Fibroblast of skin of right quadriceps (primary cell): ENCODE measurements at regions not wholly inside any gene's neighbourhood (a gene's known extent, or its start where the extent isn't known, plus 50 kb on each side); places are given as distances from the start of the nearest gene placed in this dataset.
"Not testable (repeated sequence)": the region's sequence is repeated elsewhere in the genome, so short reads cannot be mapped to it uniquely, and the experiment has no call there.

Source experiments
- DNase-seq: peaks from one replicate; pipeline ENCODE4 v3.0.0-alpha.2; 2013

- no peak for DNase-seq
Observed at GRCh38 chr11:34793666-34794065, 122.5 kb downstream of the APIP start.

- no peak for DNase-seq
Observed at GRCh38 chr11:34792814-34793258, 123.3 kb downstream of the APIP start.

DNA sequence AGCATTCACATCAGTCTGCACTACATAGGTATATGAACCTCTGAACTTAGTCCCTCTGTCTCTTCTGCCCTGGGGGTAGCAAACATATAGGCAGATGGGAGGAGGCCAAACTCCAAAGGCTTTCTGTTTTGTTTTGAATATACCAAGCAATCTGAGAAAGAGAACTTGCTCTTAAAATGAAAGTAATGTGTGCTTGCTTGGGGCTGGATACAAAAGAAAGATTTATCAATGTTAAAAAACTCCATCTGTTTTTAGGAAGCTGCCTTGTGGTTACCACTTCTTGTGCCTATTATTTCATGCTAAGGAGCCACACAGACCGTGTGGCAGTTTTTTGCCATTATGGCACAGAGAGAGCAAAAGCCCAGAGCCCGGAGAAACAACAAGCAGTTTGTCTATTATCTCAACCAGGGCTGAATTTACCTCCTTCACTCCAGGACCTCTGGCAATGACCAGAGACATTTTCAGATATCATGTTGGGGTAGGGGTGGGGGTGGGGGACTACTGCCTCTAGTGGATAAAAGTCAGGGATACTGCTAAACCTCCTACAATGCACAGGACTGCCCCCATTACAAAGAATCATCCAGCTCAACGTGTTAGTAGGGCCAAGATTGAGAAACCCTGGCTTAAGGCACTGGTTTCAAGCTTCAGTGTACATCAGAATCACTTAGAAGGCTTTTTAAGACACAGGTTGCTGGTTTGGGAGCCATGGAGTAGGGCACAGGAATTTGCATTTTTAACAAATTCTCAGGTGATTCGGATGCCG lies 124.2 kb downstream of the APIP start:
- DNase-seq = no peak

GRCh38 chr11:34790620-34791019 lies 125.6 kb downstream of the APIP start:
- no peak for DNase-seq

DNA sequence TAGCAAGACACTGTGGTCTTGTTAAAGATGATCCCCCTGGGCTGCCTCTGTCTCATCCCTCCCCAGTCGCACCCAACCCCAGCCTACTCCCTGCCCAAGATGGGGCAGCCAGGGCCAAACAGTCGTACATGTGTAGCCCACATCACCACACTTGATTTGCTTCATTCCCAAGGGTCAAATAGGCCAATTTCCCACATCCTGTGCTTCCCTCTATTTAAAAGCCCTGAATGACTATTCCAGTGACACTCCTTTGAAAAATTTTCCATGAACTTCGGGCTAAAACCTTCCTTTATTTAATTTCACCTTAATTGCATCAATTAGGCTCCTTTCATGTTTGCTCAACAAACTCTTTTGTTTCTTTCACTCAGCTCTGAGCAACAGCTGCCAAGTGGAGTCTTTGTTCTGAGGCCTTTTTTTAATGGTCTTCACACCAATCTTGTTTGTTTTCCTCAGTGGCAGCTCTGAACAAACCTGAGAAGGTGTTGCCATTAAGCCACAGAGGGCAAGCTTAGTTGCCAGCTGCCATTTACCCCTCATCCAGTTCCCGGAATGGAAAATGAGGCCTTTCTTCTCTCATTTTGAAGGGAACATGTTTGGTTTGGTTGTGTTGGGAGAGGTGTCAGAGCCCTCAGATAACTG lies 126.9 kb downstream of the APIP start:
- DNase-seq = no peak

DNA sequence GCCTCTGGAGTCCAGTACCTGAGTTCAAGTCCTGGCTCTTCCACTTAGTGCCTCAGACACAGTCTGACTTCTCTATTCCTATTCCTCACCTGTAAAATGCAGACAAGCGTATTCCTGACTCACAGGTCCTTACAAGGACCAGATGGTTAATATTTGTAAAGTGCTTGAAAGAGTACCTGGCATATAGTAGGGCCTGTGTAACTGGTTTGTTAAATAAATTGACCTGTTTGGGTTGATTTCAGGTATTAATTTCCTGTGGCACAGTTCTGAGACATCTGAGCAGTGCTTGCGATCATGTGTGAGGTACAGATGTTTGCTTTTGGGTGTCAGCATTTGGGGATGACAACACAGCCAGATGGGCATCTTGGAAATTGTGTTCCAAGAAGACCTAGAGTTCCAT lies 127.5 kb downstream of the APIP start:
- no peak for DNase-seq

DNA sequence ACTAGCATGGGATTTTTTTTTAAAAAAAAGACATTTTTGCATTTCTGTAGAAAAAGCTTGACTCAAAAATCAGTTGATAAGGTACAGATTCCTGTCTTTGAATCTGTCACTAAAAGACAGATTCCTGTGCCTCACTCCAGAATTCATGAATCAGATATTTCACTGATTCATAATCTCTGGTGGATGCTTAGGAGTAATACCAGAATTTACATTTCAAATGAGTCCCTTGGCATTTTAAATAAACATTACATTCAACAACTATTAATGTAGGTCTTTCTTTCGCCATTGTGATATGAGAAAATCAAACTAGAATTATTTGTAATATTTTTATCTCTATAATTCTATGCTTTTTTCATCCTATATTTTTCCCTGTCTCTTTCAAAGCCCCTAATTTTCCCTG lies 128.3 kb downstream of the APIP start:
- DNase-seq = peak; percentile 14

- peak; percentile 18 for DNase-seq
Observed at GRCh38 chr11:34787348-34787747, 128.8 kb downstream of the APIP start.

DNA sequence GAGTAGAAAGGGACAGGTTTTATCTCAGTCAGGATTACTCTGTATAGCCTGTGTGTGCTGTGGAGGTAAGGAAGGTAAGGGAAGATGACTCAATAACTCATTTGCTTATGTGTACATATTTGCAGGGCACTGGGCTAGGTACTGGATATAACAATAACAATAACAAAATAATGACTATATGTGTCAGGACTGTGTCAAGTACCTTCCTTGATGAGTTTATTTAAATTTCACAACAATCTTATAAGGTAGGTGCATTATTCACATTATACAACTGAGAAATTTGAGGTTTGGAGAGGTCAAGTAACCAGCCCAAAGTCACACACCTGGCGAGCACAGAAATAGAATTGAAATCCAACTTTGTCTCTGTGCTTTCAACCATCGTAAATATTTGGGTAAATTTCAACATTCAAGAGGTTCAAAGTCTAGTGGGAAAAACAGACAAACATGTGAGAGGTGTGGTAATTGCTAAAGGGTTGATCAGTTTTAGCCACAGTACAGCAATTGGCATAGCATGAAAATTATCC lies 131.8 kb downstream of the APIP start:
- no peak for DNase-seq

DNA sequence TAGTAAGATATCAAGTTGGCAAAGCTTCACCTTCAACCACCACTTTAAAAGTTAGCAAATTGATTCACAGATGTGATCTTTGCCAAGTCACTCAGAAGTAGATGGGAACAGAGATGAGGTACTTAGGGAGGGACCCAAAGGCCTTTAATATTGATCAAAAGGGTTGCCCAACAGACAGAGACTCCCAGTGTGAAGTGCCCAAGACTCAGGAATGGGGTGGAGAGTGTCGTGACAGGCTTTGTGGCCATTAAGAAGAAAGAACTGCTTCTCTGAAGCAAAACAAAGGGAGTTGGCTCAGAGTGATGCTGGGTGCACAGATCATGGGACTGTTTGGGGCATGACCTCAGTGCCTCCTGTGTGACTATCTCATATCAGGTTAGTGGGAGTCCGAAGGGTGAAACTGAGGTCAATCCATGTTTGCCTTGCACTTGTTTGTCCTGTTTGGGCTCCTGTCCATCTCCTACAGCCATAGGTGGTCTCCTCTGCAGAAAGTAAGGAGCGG lies 132.3 kb downstream of the APIP start:
- no peak for DNase-seq

DNA sequence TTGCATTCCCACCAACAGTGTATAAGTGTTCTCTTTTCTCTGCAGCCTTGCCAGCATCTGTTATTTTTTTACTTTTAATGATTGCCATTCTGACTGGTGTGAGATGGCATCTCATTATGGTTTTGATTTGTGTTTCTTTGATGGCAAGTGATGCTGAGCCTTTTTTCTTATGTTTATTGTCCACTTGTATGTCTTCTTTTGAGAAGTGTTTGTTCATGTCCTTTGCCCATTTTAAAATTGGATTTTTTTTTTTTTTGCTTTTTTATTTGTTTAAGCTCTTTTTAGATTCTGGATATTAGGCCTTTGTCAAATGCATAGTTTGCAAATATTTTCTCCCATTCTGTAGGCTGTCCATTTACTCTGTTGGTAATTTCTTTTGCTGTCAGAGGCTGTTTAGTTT lies 134.4 kb downstream of the APIP start:
- not testable (repeated sequence) for DNase-seq

DNA sequence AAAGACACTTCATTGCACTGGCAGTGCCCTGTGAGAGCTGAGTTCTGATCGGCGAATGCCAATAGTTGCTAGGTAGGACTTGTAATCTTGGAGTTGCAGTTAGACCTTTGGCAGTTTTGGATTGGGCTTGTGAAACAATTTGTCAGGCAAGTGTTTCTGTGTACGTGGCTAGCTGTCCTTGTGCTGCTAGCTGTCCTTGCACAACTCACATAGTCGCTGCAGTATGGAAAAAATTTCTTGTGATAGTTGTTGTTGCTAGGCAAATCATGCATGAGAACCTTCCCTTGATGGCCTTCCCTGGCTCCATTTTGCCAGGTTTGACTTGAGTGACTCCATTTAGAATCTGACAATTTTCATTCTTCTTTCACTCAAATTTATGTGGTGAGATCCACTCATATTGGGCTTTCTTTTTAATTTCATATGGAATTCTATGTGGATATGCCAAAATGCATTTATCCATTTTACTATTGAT lies 140.7 kb downstream of the APIP start:
- DNase-seq = no peak

DNA sequence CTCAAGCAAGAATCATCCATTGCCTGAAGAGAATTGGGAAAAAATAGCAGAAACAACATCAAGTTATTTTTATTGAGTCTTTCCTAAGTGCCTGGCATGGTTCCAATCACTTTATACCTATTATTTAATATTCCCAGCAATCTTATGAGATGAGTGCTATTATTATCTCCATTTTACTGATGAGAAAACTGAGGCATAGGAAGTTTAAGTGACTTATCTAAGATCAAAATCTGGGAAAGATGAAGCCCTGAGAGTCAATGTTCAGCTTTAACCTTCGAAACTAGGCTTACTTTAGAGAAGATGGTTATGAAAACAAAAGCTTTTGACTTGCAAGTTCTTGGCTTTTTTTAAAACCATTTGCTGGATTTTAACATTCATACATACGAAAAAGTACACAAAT lies 141.6 kb downstream of the APIP start:
- no peak for DNase-seq

DNA sequence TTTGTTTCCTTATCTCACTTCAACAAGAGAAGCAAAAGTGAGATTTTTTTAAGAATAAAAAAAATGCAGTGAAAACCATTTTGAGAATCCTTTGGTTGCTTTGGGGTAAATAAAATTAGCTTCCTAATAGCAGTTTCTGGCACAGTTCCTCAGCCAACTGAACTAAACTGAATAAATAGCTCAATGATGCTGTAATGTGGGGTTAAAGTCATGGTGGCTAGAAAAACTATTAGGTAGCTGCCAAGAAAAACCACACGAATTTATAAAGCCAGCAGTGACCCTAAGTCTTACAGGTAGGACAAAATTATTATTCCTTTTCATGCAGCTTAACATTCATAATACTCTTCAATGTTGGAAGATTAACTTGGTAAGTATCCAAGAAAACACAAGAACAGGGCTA lies 142.4 kb downstream of the APIP start:
- no peak for DNase-seq

GRCh38 chr11:34773211-34773610 lies 143.0 kb downstream of the APIP start:
- DNase-seq = no peak

DNA sequence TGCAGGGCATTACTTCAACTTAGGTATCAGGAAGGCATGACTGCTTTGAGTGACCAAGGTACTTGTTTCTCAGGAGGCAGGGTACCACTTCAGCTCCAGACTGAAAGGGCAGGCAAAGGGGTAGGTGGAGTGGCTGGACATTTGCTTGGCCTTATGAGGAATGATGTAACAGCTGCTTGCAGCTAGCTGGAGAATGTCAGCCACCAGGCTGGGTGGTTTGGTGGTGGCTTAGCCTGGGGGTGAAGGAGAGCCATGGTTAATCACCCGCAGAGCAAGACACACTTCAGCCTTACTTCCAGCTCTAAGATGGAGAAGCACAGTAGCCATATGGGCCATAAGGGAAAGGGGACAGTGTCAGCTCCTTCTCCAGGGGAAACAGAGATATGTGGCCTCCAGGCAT lies 146.1 kb downstream of the APIP start:
- no peak for DNase-seq

- DNase-seq = no peak
Observed at GRCh38 chr11:34769224-34769623, 147.0 kb downstream of the APIP start.

GRCh38 chr11:34762625-34763024 lies 141.7 kb downstream of the EHF start:
- not testable (repeated sequence) for DNase-seq

DNA sequence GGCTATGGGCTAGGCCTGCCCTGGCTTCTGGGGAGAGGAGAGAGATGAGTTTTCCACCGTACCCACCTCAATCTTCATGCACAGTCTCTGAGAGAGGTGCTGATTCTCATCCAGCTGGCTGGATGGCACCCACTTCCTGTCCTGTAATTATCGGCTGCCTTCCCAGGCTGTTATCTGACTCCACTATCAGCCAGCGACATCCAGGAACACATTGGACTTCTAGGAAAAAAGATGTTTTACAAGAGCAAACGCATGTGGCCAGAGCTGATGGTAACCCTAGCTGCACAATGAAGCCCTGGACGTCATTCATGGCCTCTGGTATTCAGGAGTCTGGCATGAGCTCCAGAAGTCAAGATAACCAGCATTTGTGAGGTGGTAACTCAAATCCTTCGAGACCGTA lies 137.4 kb downstream of the EHF start:
- no peak for DNase-seq

- DNase-seq = no peak
Observed at GRCh38 chr11:34757026-34757451, 136.1 kb downstream of the EHF start.

DNA sequence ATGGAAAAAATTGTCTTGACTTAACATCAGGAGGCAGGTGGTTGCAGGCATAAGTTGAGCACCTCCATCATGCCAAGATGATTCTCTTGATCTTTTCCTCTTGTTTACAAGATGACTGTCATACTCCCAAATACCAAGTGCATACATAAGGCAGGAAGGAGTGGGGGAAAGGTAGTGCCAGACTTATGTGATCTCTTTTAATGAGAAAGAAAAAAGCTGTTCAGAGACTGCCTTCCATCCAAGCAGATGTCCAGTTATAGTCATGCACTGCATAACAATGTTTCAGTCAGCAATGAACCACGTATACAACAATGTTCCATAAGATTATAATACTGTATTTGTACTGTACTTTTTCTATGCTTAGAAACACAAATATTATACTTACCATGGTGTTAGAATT lies 135.7 kb downstream of the EHF start:
- DNase-seq = no peak

DNA sequence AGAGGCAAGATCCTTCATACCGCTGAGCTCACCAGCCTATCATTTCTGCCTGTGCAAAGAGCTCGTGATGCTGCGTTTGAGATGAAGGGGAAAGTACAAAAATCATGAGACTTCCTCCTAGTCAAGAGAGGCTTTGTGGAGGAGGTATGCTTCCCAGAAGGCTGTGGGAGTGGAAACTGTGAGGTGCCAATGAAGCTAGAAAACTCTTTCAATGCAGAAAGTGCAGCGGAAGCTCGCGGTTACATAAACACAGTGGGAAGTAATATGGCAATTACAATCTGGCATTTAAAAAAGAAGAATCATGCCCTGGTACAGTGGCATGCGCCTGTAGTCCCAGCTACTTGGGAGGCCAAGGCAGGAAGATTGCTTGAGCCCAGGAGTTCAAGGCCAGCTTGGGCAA lies 134.8 kb downstream of the EHF start:
- DNase-seq = no peak

- DNase-seq = no peak
Observed at GRCh38 chr11:34754171-34754823, 133.4 kb downstream of the EHF start.
